Activated CD4-positive, CD25-positive, alpha-beta regulatory T cell (primary cell): ENCODE measurements at regions not wholly inside any gene's neighbourhood (a gene's known extent, or its start where the extent isn't known, plus 50 kb on each side); places are given as distances from the start of the nearest gene placed in this dataset.

Experiments used
- DNase-seq, 4 experiments: peaks; one replicate each; lab custom pipeline; 2025; lab: John Stamatoyannopoulos, UW

DNA sequence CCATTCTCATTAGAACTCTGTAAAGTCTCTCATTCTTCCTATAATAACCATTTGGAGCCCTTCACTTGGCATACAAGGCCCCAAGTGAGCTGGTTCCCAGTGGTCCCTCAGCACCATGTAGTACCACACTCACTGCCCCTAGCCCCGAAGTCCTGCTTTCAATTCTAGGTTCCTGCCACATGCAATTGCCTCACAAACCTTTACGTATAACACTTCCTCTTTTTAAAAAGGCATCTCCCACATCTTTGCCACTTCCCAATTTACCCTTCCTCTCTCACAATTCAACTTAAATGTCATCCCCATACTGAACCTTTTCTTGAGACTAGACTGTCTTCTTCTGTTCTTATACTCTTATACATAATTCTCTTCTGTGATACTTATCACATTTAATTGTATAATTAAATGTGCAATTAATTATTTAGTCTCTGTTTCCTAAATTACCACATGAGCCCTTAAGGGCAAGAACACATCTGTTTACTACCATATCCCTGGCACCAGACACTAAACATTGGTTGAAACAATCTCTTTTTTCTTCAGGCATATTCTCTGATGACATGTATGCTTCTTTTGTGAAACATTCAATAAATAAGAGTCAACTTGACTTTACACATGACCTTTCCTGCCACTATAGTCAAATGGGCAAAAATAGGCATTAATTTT, 304.0 kb downstream of the SPRY2 start:
- no peak for DNase-seq

DNA sequence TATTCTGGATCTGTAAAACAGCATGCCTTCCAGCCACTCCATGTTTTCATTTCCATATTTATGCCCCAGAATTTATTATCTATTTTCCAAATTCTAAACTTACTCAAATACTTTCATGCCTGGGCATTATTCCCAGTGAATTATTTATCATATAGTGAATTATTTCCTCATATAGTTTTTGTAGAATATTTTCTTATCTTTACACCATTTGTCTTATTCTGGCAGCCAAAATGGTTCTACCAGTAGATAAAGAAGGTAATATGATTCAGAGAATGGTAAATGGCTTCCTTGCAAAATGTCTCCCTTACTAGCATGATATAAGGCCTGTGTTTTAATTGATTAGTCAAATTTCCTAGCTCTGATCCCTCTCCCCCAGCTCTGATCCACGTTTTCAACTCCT, 305.8 kb downstream of the SPRY2 start:
- DNase-seq, result no peak

DNA sequence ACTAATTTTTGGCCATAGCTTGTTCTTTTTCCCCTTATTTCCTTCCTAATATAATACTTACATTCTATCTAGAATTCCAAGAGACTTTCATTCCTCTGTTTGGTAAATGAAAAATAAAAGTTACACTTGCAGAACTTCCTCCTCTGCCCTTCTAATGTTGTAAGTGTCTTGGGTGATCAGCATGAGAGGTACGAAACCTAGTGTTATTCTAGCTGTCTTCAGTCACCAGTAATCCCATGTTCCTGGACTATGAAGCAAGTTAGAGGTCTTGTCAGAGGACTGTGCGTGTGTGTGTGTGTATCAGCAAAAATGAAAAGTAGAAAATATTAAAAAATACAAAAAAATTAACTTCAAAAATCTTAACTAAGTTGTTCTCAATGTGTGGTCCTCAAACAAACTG, 307.0 kb downstream of the SPRY2 start:
- no peak for DNase-seq

DNA sequence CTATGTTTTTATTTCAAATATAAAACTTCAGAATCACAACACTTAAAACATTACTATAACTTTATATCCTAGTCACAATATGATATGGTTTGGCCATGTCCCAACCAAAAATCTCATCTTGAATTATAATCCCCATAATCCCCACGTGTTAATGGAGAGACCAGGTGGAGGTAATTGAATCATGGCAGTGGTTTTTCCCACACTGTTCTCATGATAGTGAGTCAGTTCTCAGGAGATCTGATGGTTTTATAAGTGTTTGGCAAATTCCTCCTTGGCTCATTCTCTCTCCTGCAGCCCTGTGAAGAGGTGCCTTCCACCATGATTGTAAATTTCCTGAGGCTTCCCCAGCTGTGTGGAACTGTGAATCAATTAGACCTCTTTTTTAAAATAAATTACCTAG, 307.6 kb downstream of the SPRY2 start:
- no peak for DNase-seq

DNA sequence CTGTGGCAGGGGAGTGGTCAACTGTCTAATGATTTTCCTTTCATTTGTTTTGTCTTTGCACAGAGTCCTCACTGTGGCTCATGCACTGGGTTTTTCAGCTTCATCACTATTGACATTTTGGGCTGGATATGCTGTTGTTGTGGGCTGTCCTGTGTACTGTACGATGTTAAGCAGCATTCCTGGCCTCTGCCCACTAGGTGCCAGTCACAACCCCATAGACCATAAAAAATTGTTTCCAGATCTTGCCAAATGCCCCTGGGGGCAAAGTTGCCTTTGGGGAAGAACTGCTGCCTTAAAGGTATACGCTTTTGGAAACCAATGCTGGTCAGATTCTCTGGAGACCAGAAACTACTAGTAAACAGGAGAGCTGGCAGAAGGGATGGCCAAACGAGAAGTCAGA, 310.4 kb downstream of the SPRY2 start:
- no peak for DNase-seq

DNA sequence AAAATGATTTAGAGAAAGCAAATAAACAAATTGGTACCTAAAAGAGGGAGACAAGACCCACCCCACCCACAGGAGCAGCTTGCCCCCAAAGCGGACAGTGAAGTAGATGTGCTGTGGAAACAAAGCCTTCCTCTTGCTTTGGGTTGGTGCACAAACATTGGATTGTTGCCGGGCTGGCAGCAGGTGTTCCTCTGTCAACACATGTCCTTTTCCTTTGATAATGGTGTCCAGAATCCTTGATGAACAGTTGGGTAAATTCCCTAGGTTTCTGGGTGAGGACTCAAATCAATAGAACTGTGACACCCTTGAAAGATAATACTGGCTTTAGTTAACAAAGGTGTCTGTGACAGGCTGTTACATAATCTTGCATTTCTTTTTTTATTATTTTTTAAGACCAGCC, 311.8 kb downstream of the SPRY2 start:
- DNase-seq, result no peak

DNA sequence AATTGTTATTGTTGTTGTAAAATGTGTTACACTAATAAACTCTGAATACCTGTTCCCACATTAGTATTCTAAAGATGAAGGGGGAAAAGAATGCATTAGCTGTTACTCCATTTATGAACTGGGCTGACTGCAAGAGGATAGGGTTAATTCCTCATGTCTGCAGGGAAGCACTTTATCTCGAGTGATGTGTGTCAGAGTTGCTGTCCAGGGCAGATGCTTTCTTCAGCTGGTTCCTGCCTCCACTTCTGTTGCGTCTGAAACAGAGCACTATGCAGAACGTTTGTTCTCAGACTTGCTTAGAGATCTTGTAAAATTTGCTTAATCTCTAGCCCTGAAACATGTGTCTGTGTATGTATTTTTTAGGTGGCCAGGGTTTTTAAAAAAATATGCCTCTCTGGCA, 318.8 kb downstream of the SPRY2 start:
- no peak for DNase-seq

DNA sequence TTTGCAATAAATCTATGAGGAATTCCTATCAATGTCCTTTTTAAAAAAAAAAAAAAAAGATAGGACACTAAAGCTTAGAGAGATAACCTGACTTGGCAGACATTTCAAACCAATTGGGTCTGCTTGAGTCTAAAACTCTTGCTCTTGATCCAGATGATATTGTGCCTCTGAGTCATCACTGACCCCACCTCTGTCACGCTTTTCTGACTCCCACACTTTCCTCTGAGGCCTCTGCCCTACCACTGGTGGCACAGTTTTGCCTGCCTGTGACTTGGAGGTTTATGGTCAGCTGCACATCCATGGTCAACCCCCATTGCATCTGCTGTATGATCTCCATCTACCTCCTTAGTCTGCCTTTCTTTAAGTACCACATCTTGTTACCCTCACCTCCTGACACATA, 328.7 kb downstream of the SPRY2 start:
- no peak for DNase-seq

DNA sequence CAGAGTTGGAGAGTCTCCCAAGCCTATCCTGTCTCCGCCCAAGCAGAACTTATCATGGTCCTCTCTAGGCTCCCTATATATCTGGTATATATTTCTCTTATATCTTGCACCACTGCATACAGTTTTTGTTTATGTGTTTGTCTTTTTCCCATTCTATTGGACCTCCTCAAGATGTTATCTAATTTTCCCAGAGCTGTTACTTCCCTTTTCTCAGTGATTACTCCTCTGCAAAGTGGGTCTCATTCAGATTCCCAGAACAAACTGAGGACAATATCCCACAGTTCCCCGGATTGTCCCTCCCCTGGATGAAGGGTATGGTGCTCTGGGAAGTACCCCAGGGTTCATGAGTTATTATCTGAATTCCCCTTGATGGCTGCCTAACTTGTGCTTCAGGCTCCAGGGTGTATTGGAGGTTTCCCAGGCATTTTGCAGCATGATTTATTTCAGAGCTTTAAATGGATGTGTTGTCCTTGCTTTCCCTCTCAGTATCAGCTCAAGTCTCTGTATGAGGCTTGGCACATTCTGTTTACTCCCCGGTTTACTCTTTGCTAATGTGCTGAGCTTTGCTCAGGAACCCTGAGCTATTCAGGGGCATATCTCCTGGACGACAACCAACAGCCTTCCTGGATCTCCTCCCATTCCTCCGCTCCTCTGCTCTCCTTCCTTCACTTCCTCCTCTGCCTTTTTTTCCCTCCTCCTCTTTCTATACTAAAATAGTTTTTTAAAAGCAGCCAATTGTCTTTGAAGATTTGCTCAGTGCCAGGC, 329.3 kb downstream of the SPRY2 start:
- DNase-seq, result no peak

DNA sequence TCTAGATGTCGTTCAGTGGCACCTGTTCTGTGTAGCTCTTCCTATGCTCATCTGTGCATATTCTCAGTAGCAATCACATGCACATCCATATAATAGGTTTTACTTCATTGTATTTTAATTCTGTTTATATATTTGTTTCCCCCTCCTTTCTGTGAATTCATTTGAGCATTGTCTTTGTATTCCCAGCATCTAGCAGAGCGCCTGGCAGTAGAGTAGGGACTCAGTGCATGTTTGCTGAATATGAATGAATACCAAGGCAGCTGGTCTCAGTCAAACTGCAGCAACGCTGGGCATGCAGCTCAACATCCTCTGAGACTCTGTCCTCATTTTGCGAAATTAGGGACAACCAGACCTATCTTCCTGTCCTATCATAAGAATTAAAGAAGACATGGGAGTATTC, 330.1 kb downstream of the SPRY2 start:
- no peak for DNase-seq

DNA sequence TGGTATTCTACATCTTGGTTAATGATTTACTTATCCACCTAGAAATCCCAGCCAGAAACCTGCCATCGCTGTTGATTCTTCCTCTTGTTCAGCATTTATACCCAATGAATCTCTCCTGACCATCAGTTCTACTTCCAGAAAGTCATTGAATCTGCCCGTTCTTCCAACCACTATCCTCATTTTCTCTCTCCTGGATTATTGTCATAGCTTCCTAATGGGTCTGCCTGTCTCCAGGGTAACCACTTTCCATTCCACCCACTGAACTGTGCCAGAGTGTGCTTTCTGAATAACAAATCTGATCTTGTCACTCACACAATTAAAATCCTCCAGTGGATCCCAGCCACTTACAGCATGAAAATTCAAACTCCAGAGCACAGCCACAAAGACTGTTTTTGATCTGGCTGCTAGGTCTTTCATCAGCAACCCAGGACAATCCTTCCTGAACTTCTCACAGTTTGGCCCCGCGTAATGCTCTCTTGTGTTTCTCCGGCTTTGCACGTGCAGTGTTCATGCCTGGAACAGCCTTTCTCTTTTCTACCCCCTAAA, 330.6 kb downstream of the SPRY2 start:
- DNase-seq, result no peak

DNA sequence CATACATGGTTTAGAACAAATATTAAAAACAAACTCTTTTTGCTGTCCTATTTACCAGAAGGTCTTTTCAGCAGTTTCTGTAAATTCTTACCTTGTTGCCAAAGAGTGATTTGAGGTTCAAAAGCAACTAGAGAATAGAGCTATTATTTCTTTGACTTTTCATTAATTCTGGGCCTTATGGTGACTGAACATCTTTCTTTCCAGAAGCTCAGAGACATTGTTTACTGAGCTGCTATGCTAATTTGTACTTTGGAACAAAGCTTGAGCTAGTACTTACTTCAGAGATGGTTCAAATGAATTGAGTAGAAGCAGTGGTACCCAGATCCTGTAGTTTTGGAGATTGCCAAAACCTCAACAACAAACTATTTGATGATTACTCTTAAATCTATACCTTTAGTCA, 331.2 kb downstream of the SPRY2 start:
- no peak for DNase-seq

DNA sequence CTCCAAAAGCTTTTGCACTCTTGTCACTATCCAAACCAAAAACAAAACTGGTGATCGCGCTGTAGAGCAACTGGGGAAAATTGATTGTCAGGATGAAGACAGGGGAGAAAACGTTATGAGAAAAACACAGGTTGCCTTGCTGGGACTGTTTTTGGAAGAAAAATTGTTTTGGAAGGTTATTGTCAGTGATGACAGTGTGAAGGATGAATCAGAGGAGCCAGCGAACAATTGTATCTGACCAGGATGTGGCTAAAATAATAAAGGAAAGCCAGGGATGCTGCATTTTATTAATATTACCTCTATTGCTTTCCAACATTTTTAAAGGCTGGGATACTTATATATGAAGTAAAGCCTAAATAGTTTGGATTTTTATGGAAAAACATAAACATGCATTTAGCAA, 334.0 kb downstream of the SPRY2 start:
- no peak for DNase-seq

DNA sequence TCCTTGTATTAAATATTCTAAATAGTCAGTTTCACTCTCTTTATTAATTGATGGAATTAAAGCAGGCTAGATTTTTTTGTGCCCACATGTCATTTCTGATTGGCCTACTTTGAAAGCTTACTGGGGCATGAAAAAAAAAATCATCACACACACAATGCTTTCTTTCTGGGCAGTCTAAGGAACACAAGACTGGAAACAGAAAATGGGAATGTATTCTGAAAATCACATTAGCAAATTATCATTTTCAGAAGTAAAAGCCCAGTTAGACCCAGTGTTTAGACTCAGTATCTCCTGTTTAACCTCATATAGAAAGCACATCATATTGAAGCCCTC, 339.4 kb downstream of the SPRY2 start:
- no peak for DNase-seq

DNA sequence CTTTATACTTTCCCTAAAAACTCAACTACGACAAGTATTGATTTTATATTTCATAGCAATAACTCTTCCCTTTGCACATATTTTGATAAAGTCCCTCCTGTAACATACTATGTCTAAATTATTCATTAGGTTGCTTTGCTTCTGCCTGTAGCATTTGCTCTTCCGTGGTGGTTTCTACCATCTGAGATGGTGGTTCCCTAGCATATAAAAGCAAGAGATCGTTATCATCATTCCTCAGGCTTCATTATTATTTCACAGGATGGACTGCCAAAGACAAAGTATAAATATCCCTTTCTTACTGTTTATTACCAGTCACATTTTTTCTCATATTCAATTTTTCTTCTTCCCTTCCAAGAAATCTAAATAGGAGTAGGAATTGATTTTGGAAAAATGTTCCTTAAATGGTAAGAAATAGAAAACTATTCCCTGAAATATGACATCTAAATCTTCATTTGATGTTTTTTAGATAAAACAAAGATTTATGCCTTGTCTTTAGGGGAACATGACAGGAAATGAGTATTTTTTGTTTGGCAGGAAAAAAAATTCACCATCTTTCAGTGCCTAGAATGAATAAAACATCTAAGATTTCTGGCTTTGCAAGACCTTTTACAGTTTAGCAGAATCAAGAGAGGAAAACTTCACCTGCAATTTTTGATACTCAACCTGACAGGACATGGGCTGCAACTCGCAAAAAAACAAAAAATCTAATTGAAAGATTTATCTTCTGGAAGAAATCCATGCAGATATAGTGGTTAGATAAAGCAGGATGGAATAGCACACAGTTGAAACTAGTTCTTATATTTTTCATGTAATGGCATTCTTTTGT, 340.0 kb downstream of the SPRY2 start:
- no peak for DNase-seq

DNA sequence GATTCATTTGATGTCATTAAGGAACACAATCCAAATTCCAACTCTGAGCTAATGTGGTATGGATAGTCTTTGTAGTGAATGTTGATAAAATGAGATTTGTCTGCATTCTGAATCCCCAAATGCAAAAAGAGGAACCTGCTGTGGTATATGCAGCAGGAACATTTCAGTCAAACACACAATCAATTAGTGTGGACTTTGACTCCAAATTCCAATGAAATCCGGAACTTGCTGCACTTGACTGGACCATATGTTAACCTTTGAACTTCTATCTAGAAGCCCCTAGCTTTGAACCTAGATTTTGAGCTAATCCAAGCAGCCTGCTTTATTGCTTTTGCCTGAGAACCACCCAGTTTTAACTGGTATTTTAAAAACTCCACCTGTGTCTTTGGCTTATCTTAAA, 341.3 kb downstream of the SPRY2 start:
- DNase-seq, result no peak

DNA sequence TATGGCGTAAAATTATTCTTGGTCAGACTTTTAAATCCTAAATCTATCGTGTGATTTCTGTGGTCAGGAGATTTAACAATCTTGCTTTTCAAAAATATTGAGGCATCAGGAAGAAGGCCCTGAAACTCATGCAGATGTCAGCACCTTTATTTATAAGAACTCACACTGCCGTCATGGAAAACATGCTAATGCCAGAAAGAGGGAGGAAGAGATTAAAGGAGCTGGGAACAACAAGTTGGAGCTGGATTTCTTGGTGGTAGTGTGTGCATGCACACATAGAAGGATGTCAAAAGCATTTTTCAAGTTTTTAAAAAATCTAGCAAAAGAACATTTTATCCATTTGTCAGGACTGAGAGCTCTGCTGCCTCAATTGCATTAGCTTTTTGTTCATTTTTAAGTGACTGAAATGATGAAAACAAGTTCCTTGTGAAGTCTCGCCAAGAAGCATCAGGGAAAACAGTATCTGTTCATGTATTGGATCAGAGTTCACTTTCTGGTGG, 342.5 kb downstream of the SPRY2 start:
- no peak for DNase-seq

DNA sequence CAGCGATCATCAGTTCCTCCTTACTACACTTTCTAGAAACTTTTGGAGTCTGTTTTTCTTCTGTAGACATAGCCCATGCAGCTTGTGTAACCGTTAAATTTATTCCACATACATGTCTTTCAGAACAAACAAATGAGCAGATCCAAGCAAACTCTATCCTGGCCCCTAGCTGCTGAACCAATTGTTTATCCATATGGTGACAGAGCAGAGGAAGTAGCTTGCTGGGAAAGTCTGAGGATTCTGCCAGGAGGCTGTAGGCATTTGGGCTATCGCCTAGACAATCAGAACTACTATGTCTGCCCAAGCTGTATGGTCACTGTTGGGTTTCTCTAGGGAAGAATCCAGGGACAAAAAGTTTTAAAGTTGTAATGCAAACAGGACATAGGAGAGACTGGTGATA, 343.7 kb downstream of the SPRY2 start:
- DNase-seq, result no peak

DNA sequence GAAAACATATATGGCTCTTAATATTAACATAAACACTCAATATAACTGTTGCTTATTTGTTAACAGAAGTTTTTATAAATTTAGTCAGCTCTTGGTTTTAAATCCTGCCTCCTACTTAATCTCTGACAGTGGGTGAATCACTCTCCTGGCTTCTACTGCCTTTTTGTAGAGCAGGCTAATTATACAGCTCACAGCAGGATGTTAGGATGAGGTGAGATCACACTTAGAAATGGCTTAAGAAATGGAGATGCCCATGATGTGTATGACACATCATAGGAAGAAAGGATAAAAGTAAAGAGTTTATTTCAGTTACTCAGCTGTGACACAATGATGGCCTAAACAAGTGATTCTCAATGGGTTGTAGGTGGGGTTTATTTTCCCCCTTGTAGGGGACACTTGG, 345.6 kb downstream of the SPRY2 start:
- DNase-seq, result no peak

DNA sequence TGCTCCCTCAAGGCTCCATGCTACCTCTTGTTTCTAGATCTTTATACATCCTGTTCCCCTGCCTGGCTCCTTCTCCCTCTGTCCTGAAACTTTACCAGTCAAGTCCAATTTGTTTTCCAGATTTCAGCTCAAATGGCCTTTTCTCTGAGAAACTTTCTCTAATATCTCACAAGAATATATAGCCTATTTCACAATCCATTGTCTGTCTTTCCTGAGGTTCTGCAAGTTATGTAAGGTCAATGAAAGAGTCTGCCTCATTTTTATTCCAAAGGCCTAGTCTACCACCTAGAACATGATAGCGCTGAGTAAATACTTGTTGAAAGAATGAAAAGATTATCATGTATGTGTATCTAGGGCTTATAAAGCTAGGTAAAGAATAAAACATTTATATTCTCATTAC, 348.8 kb downstream of the SPRY2 start:
- no peak for DNase-seq

DNA sequence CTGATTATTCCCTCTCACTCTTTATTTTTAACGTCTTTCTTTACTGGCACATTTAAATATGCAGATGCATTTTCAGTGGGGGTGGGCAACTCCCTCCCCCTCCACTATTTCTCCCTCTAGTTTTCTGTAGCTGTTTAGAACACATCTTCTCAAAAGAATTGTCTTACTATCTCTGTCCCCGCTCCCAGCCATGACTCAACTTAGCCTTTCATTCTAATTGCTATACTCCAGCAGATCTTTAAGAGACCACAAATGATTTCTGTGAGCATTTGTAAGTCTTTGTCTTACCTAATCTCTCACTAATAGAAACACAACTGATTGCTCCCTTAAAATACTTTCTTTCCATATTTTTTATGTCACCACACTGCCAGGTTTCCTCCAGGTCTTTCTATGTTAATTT, 350.9 kb downstream of the SPRY2 start:
- no peak for DNase-seq

DNA sequence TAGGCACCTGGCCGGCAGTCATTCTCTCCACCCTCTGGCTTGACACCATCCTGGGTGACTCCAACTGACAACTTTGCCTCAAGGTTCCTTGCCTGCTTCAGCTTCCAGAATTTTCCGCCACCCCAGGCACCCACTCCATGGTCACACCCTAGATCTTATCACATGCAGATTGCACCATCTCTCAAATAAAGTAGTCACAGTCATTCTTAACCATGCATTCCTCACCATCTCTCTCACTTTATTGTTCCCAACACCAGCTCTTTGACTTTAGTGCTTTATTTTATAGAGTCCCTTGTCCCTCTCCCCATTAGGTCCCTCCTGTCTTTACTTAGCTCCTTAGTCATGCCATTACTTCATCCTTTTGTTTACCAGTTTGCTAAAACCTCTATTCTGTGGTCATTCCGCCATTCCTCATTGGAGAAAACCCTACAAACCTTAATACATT, 351.7 kb downstream of the SPRY2 start:
- DNase-seq, result no peak

DNA sequence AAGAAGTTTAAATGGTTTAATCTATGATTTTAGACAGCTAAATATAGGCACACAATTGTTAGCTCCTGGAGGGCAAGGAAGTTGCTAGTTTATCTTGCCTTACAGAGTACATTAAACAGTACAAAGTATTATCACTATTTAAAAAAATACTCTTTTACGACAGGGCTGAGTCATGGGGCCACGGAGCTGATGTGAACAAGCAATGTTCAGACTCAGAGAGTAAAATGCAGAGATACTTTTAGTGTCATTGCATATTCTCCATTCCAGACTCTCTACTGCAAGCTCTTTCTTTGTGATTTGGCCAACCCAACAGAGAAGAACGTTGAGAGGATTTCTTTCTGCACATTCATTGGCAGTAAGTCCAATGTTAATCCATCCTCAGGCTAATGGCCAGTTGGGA, 352.4 kb downstream of the SPRY2 start:
- no peak for DNase-seq
